K562 (cell line): ENCODE measurements at regions not wholly inside any gene's neighbourhood (a gene's known extent, or its start where the extent isn't known, plus 50 kb on each side); places are given as distances from the start of the nearest gene placed in this dataset.

Experiments
- ATAC-seq: fragments of 200-7000 bp; cut with Tn5 transposase; 3 replicates; pipeline ENCODE4 v1.9.1; 2020; ENCODE audit warnings: moderate library complexity
- BruUV-seq: library from RNA; stranded (reverse); fragments of 400-500 nt; replicated peaks from 2 replicates; lab custom pipeline; 2021; lab: Mats Ljungman, UMichigan
- CTCF ChIA-PET: fragments of 300-600 bp; formaldehyde crosslinking; extraction: SDS; loops from one replicate; lab custom pipeline; 2021; ENCODE audit warnings: low intra/inter-chr PET ratio; lab: Yijun Ruan, JAX
- POLR2A ChIA-PET: fragments of 300-600, 350-650 bp; sonication (Branson Sonifier 250); formaldehyde crosslinking; extraction: SDS; loops from one replicate; lab custom pipeline; 2021; ENCODE audit warnings: antibody characterized with exemption, inconsistent platforms; lab: Yijun Ruan, JAX
- DNase-seq, 4 experiments: peaks; one replicate each; pipeline versions ENCODE4 v3.0.0 to v3.0.0-alpha.2; 2011 to 2018; ENCODE audit warnings: low spot score in 3 of 4, mixed read lengths in 3 of 4; ENCODE audit errors: extremely low read depth in 1 of 4
- FAIRE-seq: peaks from 2 replicates; lab custom pipeline; 2011; peaks lifted over from hg19 to GRCh38; lab: Jason Lieb, UNC
- H2AFZ ChIP-seq: 2 replicates; pipeline ENCODE4 v1.6.0; 2011; ENCODE audit warnings: low read depth, low read length, control low read depth, inconsistent platforms
- H3K27ac ChIP-seq: fragments of 200-600 bp; 3 replicates; pipeline ENCODE4 v1.8.0; 2011; ENCODE audit warnings: low read depth, mild to moderate bottlenecking, control low read depth, inconsistent platforms, low read length, moderate library complexity, mixed read lengths; ENCODE audit errors: extremely low read depth
- H3K27me3 ChIP-seq, 2 experiments: fragments of 300-600 bp in 1 of 2; 2 replicates in 1 of 2; 3 replicates in 1 of 2; pipeline versions ENCODE4 v1.6.0 to v1.8.0; 2011; ENCODE audit warnings: inconsistent platforms in 2 of 2, low read length in 2 of 2, mild to moderate bottlenecking in 1 of 2, mixed read lengths in 1 of 2, moderate library complexity in 1 of 2; ENCODE audit not compliant: control insufficient read depth in 2 of 2, insufficient read depth in 2 of 2
- H3K36me3 ChIP-seq: fragments of 300-600 bp; 3 replicates; pipeline ENCODE4 v1.8.0; 2011; ENCODE audit warnings: mild to moderate bottlenecking, low read length, inconsistent platforms; ENCODE audit not compliant: control insufficient read depth, insufficient read depth
- H3K4me1 ChIP-seq, 2 experiments: fragments of 200-600 bp in 1 of 2; replicated peaks in 1 of 2; 2 replicates in 1 of 2; 3 replicates in 1 of 2; pipeline versions ENCODE4 v1.5.1 to v1.8.0; 2011; ENCODE audit warnings: inconsistent platforms in 2 of 2, low read length in 2 of 2, mild to moderate bottlenecking in 1 of 2, mixed read lengths in 1 of 2, moderate library complexity in 1 of 2; ENCODE audit not compliant: control insufficient read depth in 2 of 2, insufficient read depth in 2 of 2
- H3K4me2 ChIP-seq: 2 replicates; pipeline ENCODE4 v1.6.1; 2011; ENCODE audit warnings: low read length, control low read depth, inconsistent platforms, mixed read lengths; ENCODE audit not compliant: insufficient read depth
- H3K4me3 ChIP-seq: fragments of 200-600 bp; sonication (generic), shearing (Covaris generic); 2 replicates; pipeline ENCODE4 v1.5.1; 2016; ENCODE audit warnings: control low read depth, inconsistent platforms
- H3K79me2 ChIP-seq: fragments of 200-600 bp; 3 replicates; pipeline ENCODE4 v1.8.0; 2011; ENCODE audit warnings: low read length, inconsistent platforms; ENCODE audit not compliant: control insufficient read depth, insufficient read depth
- H3K9ac ChIP-seq, 2 experiments: 2 replicates each; pipeline versions ENCODE4 v1.6.0 to v1.6.1; 2011; ENCODE audit warnings: low read depth in 2 of 2, low read length in 2 of 2, control low read depth in 1 of 2, inconsistent platforms in 1 of 2, mild to moderate bottlenecking in 1 of 2, mixed read lengths in 1 of 2; ENCODE audit not compliant: insufficient read depth in 1 of 2
- H3K9me1 ChIP-seq: one replicate; pipeline ENCODE4 v1.6.0; 2011; ENCODE audit warnings: inconsistent platforms, mild to moderate bottlenecking, low read length, moderate library complexity; ENCODE audit not compliant: control insufficient read depth, insufficient read depth
- H3K9me3 ChIP-seq: replicated peaks from 2 replicates; pipeline ENCODE4 v1.5.1; 2011; ENCODE audit warnings: low read depth, low read length, inconsistent platforms; ENCODE audit not compliant: control insufficient read depth, insufficient read depth
- H4K20me1 ChIP-seq: replicated peaks from 2 replicates; pipeline ENCODE4 v1.6.1; 2011; ENCODE audit warnings: low read length, inconsistent platforms, mixed read lengths; ENCODE audit not compliant: control insufficient read depth, insufficient read depth
- CLOCK ChIP-seq: fragments of 250-450 bp; sonication (Bioruptor Pico); IDR thresholded peaks from 2 replicates; pipeline ENCODE4 v1.4.0; 2020; ENCODE audit warnings: mild to moderate bottlenecking, moderate library complexity, borderline replicate concordance
- CREB5 ChIP-seq: fragments of 250-450 bp; sonication (Bioruptor Pico); IDR thresholded peaks from 2 replicates; pipeline ENCODE4 v1.5.0; 2020; ENCODE audit warnings: mild to moderate bottlenecking
- GATAD2A ChIP-seq: fragments of 450-650 bp; IDR thresholded peaks from 2 replicates; pipeline ENCODE4 v1.6.1; 2017
- POLR2AphosphoS5 ChIP-seq: IDR thresholded peaks from 2 replicates; pipeline ENCODE4 v1.6.1; 2011; ENCODE audit warnings: mild to moderate bottlenecking, low read depth, low read length, moderate library complexity; ENCODE audit not compliant: control insufficient read depth, insufficient read depth
- PURB ChIP-seq: sonication (generic); formaldehyde crosslinking; IDR thresholded peaks from 2 replicates; pipeline ENCODE4 v1.9.0; 2021; ENCODE audit warnings: low read depth, mild to moderate bottlenecking, missing genetic modification reagents
- SMARCB1 ChIP-seq: IDR thresholded peaks from 2 replicates; pipeline ENCODE4 v1.6.1; 2011; ENCODE audit warnings: improper control_type of control experiment, low read depth; ENCODE audit not compliant: insufficient read length
- SPI1 ChIP-seq: IDR thresholded peaks from 2 replicates; pipeline ENCODE4 v1.6.1; 2011; ENCODE audit warnings: low read depth, low read length, control low read depth, borderline replicate concordance
- ZNF586 ChIP-seq: fragments of 450-650 bp; formaldehyde crosslinking; conservative IDR thresholded peaks from 2 replicates; pipeline ENCODE4 v1.4.0; 2020; ENCODE audit warnings: mild to moderate bottlenecking, moderate library complexity
- WGBS: fragments of 100-300 bp; shearing (Covaris generic); methylation state at CpG from one replicate; pipeline ENCODE4 v1.1.6; 2016; ENCODE audit warnings: low coverage, mixed read lengths; ENCODE audit not compliant: insufficient coverage; ENCODE audit errors: missing lambda C conversion rate; 5-methylcytosine and 5-hydroxymethylcytosine counted together
- in situ Hi-C: fragments of 300-500 bp; cut with MboI; formaldehyde crosslinking; loops from 4 replicates; pipeline ENCODE4 v1.15.0; 2018; ENCODE audit warnings: inconsistent platforms, mixed read lengths
- intact Hi-C: fragments of 100-400 bp; cut with micrococcal nuclease; formaldehyde crosslinking; loops from 2 replicates; pipeline ENCODE4 v1.14.2; 2022

- H3K4me2 ChIP-seq = no peak overlapping the region
- no peaks in the 10 kb centered on the region for H3K4me1 ChIP-seq
- H3K9ac ChIP-seq = no peak overlapping the region
- WGBS = 0% methylated on average over 4 of the region's 6 CpGs
- no TSS peak for BruUV-seq
- ATAC-seq (no peak), FAIRE-seq (no peak), DNase-seq (no peak)
- H3K27ac ChIP-seq = no peak overlapping the region
- in situ Hi-C loops (loop anchor here (10.0 to 25.0 kb wide), 2 partner anchors 243 to 595 kb away; partner anchors contain the start of gene NTF3), intact Hi-C loops (no loop called here)
- POLR2A ChIA-PET = no interaction called here
- CTCF ChIA-PET = no interaction called here
- H2AFZ ChIP-seq = no peak overlapping the region
- H3K36me3 ChIP-seq = no peaks in the 10 kb centered on the region
- no peak overlapping the region for H3K4me3 ChIP-seq
- H4K20me1 ChIP-seq = no peaks in the 10 kb centered on the region
- H3K9me3 ChIP-seq = no peaks in the 10 kb centered on the region
- no peaks in the 10 kb centered on the region for H3K9me1 ChIP-seq
- H3K79me2 ChIP-seq = no peaks in the 10 kb centered on the region
- H3K27me3 ChIP-seq = no peaks in the 10 kb centered on the region
- TF ChIP-seq ZNF586 (CRISPR knock-in tag) (no peak), GATAD2A (no peak), SMARCB1 (no peak), PURB (no peak), POLR2AphosphoS5 (no peak), CREB5 (no peak), CLOCK (CRISPR knock-in tag) (no peak), SPI1 (peak; percentile 34; the same call in 1 of the 2 replicates)
These were observed 148.3 kb downstream of the KCNA5 start for GRCh38 chr12:5191803-5192538.
